Upper lobe of left lung (tissue), 4 donors: ENCODE measurements at regions not wholly inside any gene's neighbourhood (a gene's known extent, or its start where the extent isn't known, plus 50 kb on each side); places are given as distances from the start of the nearest gene placed in this dataset.

Experiments
- EP300 ChIP-seq, 4 donors: sonication (generic); formaldehyde crosslinking; IDR thresholded peaks; one replicate each; pipeline ENCODE4 v1.5.1; 2017; ENCODE audit warnings: antibody characterized with exemption in 4 of 4, control low read depth in 2 of 4
- POLR2A ChIP-seq, 4 donors: fragments of 450-650 bp; IDR thresholded peaks; one replicate each; pipeline ENCODE4 v1.5.1; 2016 to 2017; ENCODE audit warnings: antibody characterized with exemption in 4 of 4, mild to moderate bottlenecking in 2 of 4
- POLR2AphosphoS5 ChIP-seq, 2 donors: sonication (generic); formaldehyde crosslinking; IDR thresholded peaks; one replicate each; pipeline ENCODE4 v1.5.1; 2017; ENCODE audit warnings: antibody characterized with exemption in 2 of 2
- TF ChIP-seq, protein P1 (sequence below), 6 experiments: fragments of 450-650 bp in 4 of 6; fragments of 200-600 bp in 2 of 6; sonication (generic) in 2 of 6; IDR thresholded peaks; one replicate each; pipeline ENCODE4 v1.5.1; 2016 to 2019; ENCODE audit warnings: antibody characterized with exemption in 6 of 6

DNA sequence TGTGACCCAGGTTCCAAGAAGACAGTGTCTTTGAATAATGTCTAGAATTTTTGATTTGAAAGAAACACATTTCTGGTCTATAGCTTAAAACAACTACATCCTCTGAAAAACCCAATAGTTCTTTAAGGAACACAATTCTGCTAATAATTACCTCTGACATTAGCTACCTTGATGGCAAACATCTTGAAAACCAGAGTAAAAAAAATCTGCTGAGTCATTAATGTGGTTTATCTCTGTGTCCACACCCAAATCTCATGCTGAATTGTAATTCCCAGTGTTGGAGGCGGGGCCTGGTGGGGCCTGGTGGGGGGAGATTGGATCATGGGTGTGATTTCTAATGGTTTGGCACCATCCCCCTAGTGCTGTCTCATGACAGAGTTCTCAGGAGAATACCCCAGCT is 1233.8 kb downstream of the NLGN4X start:
- TF ChIP-seq, protein P1, sequence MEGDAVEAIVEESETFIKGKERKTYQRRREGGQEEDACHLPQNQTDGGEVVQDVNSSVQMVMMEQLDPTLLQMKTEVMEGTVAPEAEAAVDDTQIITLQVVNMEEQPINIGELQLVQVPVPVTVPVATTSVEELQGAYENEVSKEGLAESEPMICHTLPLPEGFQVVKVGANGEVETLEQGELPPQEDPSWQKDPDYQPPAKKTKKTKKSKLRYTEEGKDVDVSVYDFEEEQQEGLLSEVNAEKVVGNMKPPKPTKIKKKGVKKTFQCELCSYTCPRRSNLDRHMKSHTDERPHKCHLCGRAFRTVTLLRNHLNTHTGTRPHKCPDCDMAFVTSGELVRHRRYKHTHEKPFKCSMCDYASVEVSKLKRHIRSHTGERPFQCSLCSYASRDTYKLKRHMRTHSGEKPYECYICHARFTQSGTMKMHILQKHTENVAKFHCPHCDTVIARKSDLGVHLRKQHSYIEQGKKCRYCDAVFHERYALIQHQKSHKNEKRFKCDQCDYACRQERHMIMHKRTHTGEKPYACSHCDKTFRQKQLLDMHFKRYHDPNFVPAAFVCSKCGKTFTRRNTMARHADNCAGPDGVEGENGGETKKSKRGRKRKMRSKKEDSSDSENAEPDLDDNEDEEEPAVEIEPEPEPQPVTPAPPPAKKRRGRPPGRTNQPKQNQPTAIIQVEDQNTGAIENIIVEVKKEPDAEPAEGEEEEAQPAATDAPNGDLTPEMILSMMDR (IDR thresholded peaks at IDR 0.05): no peak
- TF ChIP-seq EP300 (IDR thresholded peaks at IDR 0.05): no peak
- TF ChIP-seq POLR2A (IDR thresholded peaks at IDR 0.05): no peak
- TF ChIP-seq POLR2AphosphoS5 (IDR thresholded peaks at IDR 0.05): no peak
